Fibroblast of skin of back (primary cell): ENCODE measurements at regions not wholly inside any gene's neighbourhood (a gene's known extent, or its start where the extent isn't known, plus 50 kb on each side); places are given as distances from the start of the nearest gene placed in this dataset.
"Not testable (repeated sequence)": the region's sequence is repeated elsewhere in the genome, so short reads cannot be mapped to it uniquely, and the experiment has no call there.

ENCODE experiments used
- DNase-seq: peaks from one replicate; pipeline ENCODE4 v3.0.0-alpha.2; 2013

DNA sequence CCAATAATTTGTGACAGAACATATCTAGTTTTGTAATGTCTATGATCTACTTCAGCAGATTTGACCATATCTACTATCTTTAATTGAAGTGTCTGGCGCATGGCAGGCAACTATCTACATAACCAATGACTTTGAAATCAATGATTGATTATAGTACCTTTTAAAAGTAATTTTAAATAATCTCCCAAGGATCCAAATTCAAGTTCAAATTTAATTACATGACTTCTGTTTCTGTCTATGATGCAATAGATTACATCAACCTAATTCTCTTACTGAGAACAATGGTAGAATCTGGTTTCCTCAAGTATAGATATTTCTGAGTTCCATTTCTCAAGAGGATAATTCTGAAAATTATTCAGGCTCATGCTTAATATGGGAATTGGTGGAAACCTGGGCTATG, 177.4 kb upstream of the IL15 start:
- DNase-seq = no peak

DNA sequence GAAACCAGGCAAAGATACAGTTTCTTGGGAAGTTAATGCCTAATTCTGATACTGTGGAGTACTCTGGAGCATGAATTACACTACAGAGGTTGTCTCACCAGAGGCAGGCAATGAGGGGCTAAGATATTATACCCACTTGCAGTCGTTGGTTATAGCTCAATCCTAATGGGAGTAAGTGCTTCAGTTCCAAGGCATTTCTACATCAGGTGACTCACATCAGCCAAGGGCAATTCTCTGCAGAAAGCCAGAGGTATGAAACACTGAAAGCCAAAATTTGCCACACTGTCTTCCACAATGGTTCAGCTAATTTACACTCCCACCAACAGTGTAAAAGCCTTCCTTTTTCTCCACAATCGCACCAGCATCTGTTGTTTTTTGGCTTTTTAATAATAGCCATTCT, 174.0 kb upstream of the IL15 start:
- no peak for DNase-seq

- DNase-seq = no peak
Observed at GRCh38 chr4:141463678-141464077, 172.7 kb upstream of the IL15 start.

DNA sequence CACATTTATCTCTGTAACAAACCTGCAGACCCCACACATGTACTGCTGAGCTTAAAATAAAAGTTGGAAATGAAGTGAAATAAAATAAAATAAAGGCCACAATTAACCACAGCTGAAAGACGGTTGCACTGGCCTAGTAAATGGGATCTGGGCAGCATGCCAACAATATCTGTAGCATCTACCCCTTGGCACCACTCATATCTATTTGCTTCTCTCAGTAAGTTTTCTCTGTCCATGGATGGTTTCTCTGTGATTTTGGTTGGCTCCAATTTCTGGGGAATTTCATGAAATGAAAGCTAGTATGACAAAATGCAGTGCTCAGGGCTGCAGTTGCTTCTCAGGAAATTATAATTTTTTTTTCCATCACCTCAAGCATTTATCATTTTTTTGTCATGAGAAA, 172.0 kb upstream of the IL15 start:
- DNase-seq = no peak

- peak; percentile 62 for DNase-seq
Observed at GRCh38 chr4:141465171-141465570, 171.2 kb upstream of the IL15 start.

DNA sequence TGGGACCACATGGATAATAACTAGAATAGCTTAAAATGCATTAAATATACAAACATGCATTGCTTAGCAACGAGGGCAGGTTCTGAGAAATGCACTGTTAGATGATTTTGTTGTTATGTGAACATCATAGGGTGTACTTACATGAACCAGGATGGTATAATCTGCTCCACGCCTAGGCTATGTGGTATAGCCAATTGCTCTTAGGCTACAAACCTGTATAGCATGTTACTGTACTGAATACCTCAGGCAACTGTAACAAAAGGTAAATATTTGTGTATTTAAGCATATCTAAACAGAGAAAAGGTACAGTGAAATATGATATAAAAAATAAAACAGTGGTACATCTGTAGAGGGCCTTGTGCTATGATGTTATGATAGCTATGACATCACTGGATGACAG, 169.2 kb upstream of the IL15 start:
- DNase-seq = no peak

- peak; percentile 34 for DNase-seq
Observed at GRCh38 chr4:141469392-141469791, 167.0 kb upstream of the IL15 start.

- DNase-seq = peak; percentile 51
Observed at GRCh38 chr4:141473026-141473540, 163.3 kb upstream of the IL15 start.

GRCh38 chr4:141473952-141474351, 162.4 kb upstream of the IL15 start:
- peak; percentile 19 for DNase-seq

- no peak for DNase-seq
Observed at GRCh38 chr4:141480950-141481349, 155.4 kb upstream of the IL15 start.

- DNase-seq = not testable (repeated sequence)
Observed at GRCh38 chr4:141484298-141484697, 152.1 kb upstream of the IL15 start.

GRCh38 chr4:141486375-141486997, 149.9 kb upstream of the IL15 start:
- peak; percentile 88 for DNase-seq

DNA sequence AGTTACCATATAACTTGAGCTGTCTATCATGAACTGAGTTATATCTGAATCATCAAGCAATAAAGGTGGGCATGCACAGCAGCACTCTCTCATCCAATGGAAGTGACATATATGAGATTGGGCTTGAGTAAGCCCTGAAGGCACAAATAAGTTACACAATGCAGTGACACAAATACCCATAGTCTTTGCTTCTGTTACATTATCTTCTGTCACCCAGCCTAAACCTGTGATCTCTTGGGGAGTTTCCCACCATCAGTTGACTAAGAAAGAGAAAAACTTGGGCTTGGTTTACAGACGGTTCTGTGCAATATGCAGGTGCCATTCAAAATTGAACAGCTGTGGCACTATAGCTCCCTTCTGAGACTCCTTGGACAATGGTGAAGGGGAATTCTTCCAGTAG, 138.8 kb upstream of the IL15 start:
- DNase-seq = no peak

DNA sequence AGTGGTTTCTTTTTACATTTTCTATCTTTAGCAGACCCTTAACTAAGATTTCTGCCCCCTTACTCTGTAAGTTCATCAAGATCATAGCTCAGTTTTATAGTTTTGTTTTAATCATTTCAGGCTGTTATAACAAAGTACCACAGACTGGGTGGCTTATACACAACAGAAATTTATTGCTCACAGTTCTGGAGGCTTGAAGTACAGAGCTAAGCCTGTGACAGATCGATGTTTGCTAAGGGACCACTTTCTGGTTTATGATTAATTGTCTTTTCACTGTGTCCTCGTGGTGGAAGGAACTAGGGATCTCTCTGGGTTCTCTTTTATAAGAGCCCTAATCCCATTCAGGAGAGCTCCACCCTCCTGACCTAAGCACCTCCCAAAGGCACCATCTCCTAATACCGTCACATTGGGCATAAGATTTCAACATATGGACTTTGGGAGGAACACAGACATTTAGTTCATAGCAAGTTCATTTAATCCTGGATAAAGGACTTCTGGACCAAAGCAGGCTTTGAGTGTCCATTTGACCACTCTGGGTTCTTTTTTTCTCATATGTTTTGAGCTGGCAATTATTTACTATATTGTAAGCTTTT, 137.0 kb upstream of the IL15 start:
- DNase-seq = no peak

- DNase-seq = no peak
Observed at GRCh38 chr4:141501395-141501794, 135.0 kb upstream of the IL15 start.

- DNase-seq = peak; percentile 55
Observed at GRCh38 chr4:141501931-141502330, 134.5 kb upstream of the IL15 start.

- no peak for DNase-seq
Observed at GRCh38 chr4:141502755-141503154, 133.6 kb upstream of the IL15 start.

DNA sequence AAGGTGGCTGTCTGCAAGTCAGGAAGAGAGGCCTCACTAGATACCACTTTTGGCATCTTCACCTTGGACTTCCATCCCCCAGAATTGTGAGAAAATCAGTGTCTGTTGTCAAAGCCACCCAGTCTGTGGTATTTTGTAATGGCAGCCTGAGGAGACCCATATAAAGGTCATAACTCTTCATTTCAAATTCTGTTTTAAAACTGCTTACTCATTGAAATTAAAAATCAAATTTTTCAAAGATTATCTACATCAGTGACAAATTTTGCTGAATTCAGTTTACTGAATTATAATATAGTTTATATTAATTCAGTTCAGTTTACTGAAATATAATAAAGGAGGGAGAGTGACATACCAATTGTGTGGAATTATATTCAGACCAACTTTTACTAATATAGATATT, 133.1 kb upstream of the IL15 start:
- no peak for DNase-seq

DNA sequence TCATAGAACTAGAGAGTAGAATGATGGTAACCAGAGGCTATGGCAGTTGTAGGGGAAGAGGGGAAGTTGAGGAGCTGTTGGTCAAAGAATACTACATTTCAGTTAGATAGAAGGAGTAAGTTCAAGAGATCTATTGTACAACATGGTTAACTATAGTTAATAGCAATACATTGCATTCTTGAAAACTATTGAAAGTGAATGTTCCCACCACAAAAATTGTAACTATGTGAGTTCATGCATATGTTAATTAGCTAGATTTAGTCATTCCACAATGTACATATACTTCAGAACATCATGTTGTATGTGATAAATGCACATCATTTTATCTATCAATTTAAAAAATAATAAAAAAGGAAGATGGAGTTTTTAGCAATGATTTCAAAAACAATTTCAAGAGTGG, 125.3 kb upstream of the IL15 start:
- DNase-seq = peak; percentile 30

DNA sequence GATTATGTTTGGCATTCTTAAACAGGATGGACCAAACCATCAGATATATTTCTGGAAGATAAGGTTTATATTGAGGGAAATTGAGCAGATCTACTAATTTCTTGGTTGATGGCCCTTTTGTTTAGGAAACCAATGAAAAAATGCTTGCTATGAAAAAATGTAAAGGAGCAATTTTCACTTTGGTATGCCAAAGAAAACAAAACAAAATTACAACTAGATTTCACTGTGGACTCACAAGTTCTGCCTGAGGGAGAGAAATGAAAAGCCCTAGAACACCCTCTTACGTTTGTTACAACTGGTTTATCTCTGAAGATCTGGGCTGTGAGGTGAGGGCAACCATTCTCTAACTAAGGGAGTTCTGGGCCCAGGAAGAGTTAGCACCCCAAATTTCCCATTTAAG, 122.5 kb upstream of the IL15 start:
- DNase-seq = peak; percentile 41

GRCh38 chr4:141518222-141518621, 118.2 kb upstream of the IL15 start:
- no peak for DNase-seq

GRCh38 chr4:141524116-141524515, 112.3 kb upstream of the IL15 start:
- DNase-seq = peak; percentile 76

DNA sequence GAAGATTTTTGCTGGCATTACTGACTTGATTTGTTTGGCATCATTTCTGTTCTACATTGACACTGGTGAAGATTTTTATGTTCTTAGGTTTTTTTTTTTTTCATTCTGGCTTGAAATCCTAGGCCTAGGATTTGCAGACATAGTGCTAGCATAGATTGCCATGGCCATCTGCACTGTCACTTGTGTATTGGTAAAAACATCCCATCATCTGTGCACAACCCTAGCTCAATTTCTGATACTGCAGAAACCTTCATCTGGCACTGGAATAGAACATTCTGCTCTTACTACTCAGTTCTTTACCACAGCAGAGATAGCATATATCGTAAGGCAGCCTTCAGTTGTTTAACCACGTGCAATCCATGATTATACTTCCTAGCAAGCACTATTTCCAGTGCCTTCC, 111.5 kb upstream of the IL15 start:
- no peak for DNase-seq

DNA sequence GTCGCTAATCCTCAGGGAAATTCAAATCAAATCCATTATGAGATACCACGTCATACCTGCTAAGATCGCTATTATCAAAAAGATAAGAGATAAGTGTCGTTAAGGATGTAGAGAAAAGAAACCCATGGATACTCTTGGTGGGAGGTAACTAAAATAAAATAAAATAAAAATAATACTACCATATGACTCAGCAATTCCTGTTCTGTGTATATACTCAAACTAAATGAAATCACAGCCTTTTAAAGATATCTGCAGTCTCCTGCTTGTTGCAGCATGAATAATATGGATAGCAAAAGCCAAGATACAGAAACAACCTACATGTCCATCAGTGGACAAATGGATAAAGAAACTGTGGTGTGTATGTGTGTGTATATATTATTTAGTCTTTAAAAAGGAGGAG, 105.8 kb upstream of the IL15 start:
- DNase-seq = peak; percentile 21

GRCh38 chr4:141534985-141535384, 101.4 kb upstream of the IL15 start:
- no peak for DNase-seq
